ENCODE measurements at regions not wholly inside any gene's neighbourhood (a gene's known extent, or its start where the extent isn't known, plus 50 kb on each side); places are given as distances from the start of the nearest gene placed in this dataset.

DNA sequence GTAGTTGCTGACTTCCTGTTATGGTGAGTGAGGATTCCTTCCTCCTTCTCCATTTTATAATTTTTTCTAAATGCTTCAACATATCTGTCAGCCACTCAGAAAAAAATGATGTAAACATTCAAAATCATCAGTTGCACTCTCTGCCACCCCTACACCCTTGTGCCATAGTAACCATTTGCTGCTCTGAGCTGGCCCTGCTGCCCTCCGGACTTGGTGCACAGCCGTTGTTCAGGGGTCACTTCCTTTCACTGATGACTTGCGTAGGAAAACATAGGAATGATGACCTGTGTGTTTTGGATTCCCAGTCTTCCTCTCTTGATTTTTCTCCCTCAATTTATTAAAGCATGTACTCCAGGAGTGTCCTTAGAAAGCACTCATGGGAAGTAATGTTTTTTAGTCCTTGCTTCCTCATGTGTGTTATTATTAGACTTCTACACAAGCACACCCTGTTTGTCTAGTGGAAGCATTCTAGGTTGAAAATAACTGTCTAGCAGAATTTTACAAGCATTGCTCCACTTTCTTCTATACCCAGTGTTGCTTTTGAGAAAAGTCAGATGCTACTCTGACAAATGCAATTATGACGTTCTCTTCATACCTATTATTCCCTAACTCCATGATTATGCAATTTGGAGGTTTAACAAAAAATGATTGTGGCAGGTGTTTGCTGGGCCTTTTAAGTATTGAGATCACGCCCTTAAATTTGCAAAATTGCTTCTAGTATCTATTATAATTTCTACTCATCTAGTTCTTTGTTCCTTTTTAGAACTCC lies 62.6 kb upstream of the MTPN start:
- Mint-ChIP-seq H3K36me3 (ENCODE audit: low read depth, unreplicated experiment) (no peaks in the 10 kb centered on the region), H3K9me3 (ENCODE audit: unreplicated experiment) (no peaks in the 10 kb centered on the region), H3K4me3 (ENCODE audit: unreplicated experiment) (no peak overlapping the region), H3K27ac (ENCODE audit: unreplicated experiment) (no peak overlapping the region), H3K4me1 (ENCODE audit: unreplicated experiment) (no peaks in the 10 kb centered on the region), H3K27me3 (ENCODE audit: unreplicated experiment) (no peaks in the 10 kb centered on the region)
- DNase-seq (ENCODE audit: low spot score) = no peak
- TF ChIP-seq, protein P1, sequence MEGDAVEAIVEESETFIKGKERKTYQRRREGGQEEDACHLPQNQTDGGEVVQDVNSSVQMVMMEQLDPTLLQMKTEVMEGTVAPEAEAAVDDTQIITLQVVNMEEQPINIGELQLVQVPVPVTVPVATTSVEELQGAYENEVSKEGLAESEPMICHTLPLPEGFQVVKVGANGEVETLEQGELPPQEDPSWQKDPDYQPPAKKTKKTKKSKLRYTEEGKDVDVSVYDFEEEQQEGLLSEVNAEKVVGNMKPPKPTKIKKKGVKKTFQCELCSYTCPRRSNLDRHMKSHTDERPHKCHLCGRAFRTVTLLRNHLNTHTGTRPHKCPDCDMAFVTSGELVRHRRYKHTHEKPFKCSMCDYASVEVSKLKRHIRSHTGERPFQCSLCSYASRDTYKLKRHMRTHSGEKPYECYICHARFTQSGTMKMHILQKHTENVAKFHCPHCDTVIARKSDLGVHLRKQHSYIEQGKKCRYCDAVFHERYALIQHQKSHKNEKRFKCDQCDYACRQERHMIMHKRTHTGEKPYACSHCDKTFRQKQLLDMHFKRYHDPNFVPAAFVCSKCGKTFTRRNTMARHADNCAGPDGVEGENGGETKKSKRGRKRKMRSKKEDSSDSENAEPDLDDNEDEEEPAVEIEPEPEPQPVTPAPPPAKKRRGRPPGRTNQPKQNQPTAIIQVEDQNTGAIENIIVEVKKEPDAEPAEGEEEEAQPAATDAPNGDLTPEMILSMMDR (IDR thresholded peaks at IDR 0.05; ENCODE audit: unreplicated experiment) = no peak

DNA sequence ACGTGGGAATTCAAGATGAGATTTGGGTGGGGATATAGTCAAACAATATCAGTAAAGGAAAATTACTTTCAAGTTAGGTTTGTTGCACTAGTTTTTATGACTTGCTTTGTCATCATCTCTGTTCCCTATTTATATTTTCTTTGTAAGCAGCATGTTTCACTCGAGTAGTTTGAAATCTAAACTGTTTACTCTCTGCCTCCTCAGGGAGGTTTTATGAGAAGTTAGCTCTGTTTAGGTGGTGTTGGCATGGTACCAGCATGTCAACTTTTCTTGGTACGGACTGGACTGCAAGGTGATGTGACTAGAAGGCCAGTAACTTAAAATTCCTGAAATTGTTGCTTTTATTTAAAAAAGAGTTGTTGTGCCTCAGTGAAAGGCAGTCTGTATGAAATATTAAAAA lies 59.2 kb upstream of the MTPN start:
- no peak overlapping the region for H3K27ac Mint-ChIP-seq (ENCODE audit: unreplicated experiment)
- H3K27me3 Mint-ChIP-seq (ENCODE audit: unreplicated experiment) = no peaks in the 10 kb centered on the region
- H3K4me3 Mint-ChIP-seq (ENCODE audit: unreplicated experiment) = no peak overlapping the region
- no peak for DNase-seq (ENCODE audit: low spot score)
- TF ChIP-seq, protein P1 (IDR thresholded peaks at IDR 0.05; ENCODE audit: unreplicated experiment) = no peak
- no peaks in the 10 kb centered on the region for H3K9me3 Mint-ChIP-seq (ENCODE audit: unreplicated experiment)
- H3K4me1 Mint-ChIP-seq (ENCODE audit: unreplicated experiment) = no peaks in the 10 kb centered on the region
- H3K36me3 Mint-ChIP-seq (ENCODE audit: low read depth, unreplicated experiment) = no peaks in the 10 kb centered on the region

DNA sequence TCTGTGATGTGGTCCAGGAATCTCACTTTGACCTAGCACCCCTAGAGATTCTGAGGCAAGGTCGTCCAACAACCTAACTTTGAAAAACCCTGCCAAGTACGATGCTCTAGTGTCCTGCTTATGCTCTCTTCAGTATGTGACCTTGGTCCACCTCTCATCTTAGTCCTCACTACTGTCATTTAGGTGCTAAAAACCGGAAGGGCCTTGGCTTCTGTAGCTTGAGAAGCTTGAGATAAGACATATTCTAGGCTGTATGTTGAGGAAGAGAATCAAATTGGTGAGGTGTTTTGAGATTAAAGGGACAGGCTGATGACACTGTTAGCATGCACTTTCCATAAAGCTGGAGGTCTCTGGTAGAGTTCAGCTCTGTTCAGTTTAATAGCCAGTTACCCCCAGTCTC lies 57.0 kb upstream of the MTPN start:
- Mint-ChIP-seq H3K27ac (ENCODE audit: unreplicated experiment) (no peak overlapping the region), H3K36me3 (ENCODE audit: low read depth, unreplicated experiment) (no peaks in the 10 kb centered on the region), H3K4me3 (ENCODE audit: unreplicated experiment) (no peak overlapping the region), H3K4me1 (ENCODE audit: unreplicated experiment) (no peaks in the 10 kb centered on the region), H3K27me3 (ENCODE audit: unreplicated experiment) (no peaks in the 10 kb centered on the region), H3K9me3 (ENCODE audit: unreplicated experiment) (no peaks in the 10 kb centered on the region)
- DNase-seq (ENCODE audit: low spot score) = no peak
- TF ChIP-seq, protein P1 (IDR thresholded peaks at IDR 0.05; ENCODE audit: unreplicated experiment) = no peak

DNA sequence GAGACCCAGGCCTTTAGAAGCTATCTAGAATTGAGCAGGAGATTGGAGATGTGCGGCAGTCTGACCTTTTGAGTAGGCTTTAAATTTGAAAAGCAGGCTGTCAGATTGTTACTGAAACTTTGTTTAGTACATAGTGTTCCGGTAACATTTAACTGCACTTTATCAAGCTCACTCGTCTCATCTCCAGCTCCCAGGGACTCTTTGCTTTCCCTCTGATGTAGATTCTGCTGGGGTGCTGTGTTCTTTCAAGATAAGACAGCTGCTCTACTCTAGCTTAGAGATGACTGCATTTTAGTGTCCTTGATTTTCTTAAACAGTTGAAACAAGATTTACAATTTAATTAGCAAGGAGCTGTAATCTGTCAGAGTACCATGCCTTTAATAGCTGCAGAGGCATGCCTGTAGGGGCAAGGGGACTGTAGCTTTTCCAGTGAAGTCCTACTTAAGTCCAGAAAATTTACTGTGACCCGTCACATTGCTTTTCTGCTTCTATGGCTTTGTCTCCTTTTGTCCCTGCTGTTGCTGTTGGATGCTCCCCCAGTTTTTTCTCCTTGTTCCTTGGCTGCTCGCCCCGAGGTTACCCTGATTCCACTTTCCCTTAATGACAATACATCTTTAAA lies 56.4 kb upstream of the MTPN start:
- Mint-ChIP-seq H3K27ac (ENCODE audit: unreplicated experiment) (no peak overlapping the region), H3K4me1 (ENCODE audit: unreplicated experiment) (no peaks in the 10 kb centered on the region), H3K36me3 (ENCODE audit: low read depth, unreplicated experiment) (no peaks in the 10 kb centered on the region), H3K27me3 (ENCODE audit: unreplicated experiment) (no peaks in the 10 kb centered on the region), H3K9me3 (ENCODE audit: unreplicated experiment) (no peaks in the 10 kb centered on the region), H3K4me3 (ENCODE audit: unreplicated experiment) (no peak overlapping the region)
- no peak for DNase-seq (ENCODE audit: low spot score)
- TF ChIP-seq, protein P1 (IDR thresholded peaks at IDR 0.05; ENCODE audit: unreplicated experiment) = no peak

DNA sequence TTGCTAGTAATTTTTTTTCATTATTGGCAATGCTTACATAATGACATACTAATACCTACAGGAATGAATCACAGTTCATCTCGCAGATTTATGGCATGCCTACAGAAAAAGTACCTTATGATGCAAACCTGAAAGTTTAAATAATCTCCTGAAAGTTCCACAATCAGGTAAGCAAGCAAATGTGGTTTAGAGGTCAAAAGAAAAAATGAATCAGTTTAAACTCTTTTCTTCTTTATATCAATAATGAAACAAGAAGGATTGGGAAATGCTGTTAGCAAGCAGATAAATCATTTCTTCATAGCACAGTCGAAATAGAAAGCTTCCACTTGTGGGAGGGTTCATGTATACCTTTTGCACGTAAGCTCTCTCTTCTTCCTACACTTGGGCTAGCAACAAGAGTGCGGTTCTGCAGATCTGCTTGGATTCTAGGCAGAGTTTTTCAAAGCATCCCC lies 53.7 kb upstream of the MTPN start:
- DNase-seq (ENCODE audit: low spot score) = no peak
- Mint-ChIP-seq H3K9me3 (ENCODE audit: unreplicated experiment) (no peaks in the 10 kb centered on the region), H3K27me3 (ENCODE audit: unreplicated experiment) (no peaks in the 10 kb centered on the region), H3K36me3 (ENCODE audit: low read depth, unreplicated experiment) (no peaks in the 10 kb centered on the region), H3K4me3 (ENCODE audit: unreplicated experiment) (no peak overlapping the region), H3K27ac (ENCODE audit: unreplicated experiment) (no peak overlapping the region), H3K4me1 (ENCODE audit: unreplicated experiment) (no peaks in the 10 kb centered on the region)
- TF ChIP-seq, protein P1 (IDR thresholded peaks at IDR 0.05; ENCODE audit: unreplicated experiment) = no peak
